KMS-11 (cell line): ENCODE measurements at regions not wholly inside any gene's neighbourhood (a gene's known extent, or its start where the extent isn't known, plus 50 kb on each side); places are given as distances from the start of the nearest gene placed in this dataset.

Experiments
- H2AFZ ChIP-seq: fragments of 200-600 bp; sonication (generic); 2 replicates; pipeline ENCODE4 v1.6.1; 2016; ENCODE audit warnings: antibody characterized with exemption, mixed run types, low read depth
- H3K27ac ChIP-seq: fragments of 200-600 bp; sonication (generic); 2 replicates; pipeline ENCODE4 v1.6.1; 2016; ENCODE audit warnings: mild to moderate bottlenecking, mixed run types
- H3K27me3 ChIP-seq: fragments of 200-600 bp; sonication (generic); 2 replicates; pipeline ENCODE4 v1.6.1; 2017; ENCODE audit warnings: mild to moderate bottlenecking, low read depth, mixed run types, moderate library complexity; ENCODE audit not compliant: insufficient read depth
- H3K36me3 ChIP-seq: fragments of 200-600 bp; sonication (generic); 2 replicates; pipeline ENCODE4 v1.6.1; 2017; ENCODE audit warnings: mild to moderate bottlenecking, mixed run types; ENCODE audit not compliant: insufficient read depth
- H3K4me1 ChIP-seq: fragments of 200-600 bp; sonication (generic); 2 replicates; pipeline ENCODE4 v1.6.1; 2016; ENCODE audit warnings: mild to moderate bottlenecking, low read depth, mixed run types; ENCODE audit not compliant: poor library complexity, severe bottlenecking
- H3K4me2 ChIP-seq: fragments of 200-600 bp; sonication (generic); 2 replicates; pipeline ENCODE4 v1.7.0; 2016; ENCODE audit warnings: mild to moderate bottlenecking, mixed run types
- H3K4me3 ChIP-seq: fragments of 200-600 bp; sonication (generic); IDR thresholded peaks from 2 replicates; pipeline ENCODE4 v1.6.1; 2017; ENCODE audit warnings: low read depth, low read length, mixed read lengths; ENCODE audit not compliant: insufficient read depth
- H3K79me2 ChIP-seq: fragments of 200-600 bp; sonication (generic); 2 replicates; pipeline ENCODE4 v1.6.1; 2016; ENCODE audit warnings: low read depth, mixed run types; ENCODE audit not compliant: insufficient read depth
- H3K9ac ChIP-seq: fragments of 200-600 bp; sonication (generic); 2 replicates; pipeline ENCODE4 v1.6.1; 2016; ENCODE audit warnings: mild to moderate bottlenecking, mixed run types
- H4K20me1 ChIP-seq: fragments of 200-600 bp; sonication (generic); 2 replicates; pipeline ENCODE4 v1.6.1; 2016; ENCODE audit warnings: mild to moderate bottlenecking, mixed run types; ENCODE audit not compliant: insufficient read depth
- TF ChIP-seq, protein P1 (sequence below): fragments of 200-600 bp; sonication (generic); conservative IDR thresholded peaks from 2 replicates; pipeline ENCODE4 v1.6.1; 2017; ENCODE audit warnings: low read depth, mild to moderate bottlenecking, antibody characterized with exemption, low read length, moderate library complexity, mixed read lengths

DNA sequence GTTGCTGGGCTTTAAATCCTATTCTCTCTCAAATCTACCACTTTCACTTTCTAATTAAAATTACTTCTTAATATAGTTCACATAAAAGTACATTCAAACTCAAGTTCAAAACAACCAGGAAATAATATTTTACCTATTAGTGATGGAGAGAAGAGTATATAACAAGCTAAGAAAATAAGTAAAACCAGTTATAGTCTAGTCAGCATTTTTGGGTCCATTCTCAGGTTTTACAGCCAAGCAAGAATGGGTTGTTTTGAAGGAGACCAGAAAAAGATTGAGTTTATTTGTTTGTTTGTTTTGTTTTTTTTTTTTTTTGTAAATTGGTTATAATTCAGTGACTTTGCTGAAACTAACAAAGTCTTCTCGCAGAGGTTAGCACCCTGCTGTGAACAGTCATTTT, 106.3 kb upstream of the PTPRZ1 start:
- no peaks in the 10 kb centered on the region for H3K79me2 ChIP-seq
- H3K4me1 ChIP-seq, result no peaks in the 10 kb centered on the region
- H4K20me1 ChIP-seq, result no peaks in the 10 kb centered on the region
- H2AFZ ChIP-seq, result no peak overlapping the region
- TF ChIP-seq, protein P1, sequence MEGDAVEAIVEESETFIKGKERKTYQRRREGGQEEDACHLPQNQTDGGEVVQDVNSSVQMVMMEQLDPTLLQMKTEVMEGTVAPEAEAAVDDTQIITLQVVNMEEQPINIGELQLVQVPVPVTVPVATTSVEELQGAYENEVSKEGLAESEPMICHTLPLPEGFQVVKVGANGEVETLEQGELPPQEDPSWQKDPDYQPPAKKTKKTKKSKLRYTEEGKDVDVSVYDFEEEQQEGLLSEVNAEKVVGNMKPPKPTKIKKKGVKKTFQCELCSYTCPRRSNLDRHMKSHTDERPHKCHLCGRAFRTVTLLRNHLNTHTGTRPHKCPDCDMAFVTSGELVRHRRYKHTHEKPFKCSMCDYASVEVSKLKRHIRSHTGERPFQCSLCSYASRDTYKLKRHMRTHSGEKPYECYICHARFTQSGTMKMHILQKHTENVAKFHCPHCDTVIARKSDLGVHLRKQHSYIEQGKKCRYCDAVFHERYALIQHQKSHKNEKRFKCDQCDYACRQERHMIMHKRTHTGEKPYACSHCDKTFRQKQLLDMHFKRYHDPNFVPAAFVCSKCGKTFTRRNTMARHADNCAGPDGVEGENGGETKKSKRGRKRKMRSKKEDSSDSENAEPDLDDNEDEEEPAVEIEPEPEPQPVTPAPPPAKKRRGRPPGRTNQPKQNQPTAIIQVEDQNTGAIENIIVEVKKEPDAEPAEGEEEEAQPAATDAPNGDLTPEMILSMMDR, result no peak
- no peaks in the 10 kb centered on the region for H3K27me3 ChIP-seq
- H3K36me3 ChIP-seq, result no peaks in the 10 kb centered on the region
- no peak overlapping the region for H3K4me2 ChIP-seq
- no peak overlapping the region for H3K27ac ChIP-seq
- H3K4me3 ChIP-seq, result no peak overlapping the region
- no peak overlapping the region for H3K9ac ChIP-seq

DNA sequence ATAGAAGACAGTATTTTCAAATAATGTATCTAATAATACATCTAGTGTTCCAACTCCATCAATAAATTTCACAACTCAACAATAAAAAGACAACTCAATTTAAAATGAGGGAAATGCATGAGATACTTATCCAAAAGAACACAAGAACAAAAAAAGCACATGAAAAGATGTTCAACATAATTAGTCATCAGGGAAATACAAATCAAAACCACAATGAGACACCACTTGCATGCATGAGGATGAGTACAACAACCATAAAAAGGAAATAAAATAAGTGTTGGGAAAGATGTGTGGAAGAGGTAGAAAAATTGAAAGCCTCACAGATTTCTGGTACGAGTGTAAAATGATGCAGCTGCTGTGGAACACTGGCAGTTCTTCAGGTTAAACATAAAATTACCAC, 111.6 kb upstream of the PTPRZ1 start:
- Histone ChIP-seq H3K4me2 (no peak overlapping the region), H3K27me3 (no peaks in the 10 kb centered on the region), H3K4me1 (no peaks in the 10 kb centered on the region), H3K79me2 (no peaks in the 10 kb centered on the region), H4K20me1 (no peaks in the 10 kb centered on the region), H3K9ac (no peak overlapping the region), H2AFZ (no peak overlapping the region), H3K27ac (no peak overlapping the region), H3K36me3 (no peaks in the 10 kb centered on the region), H3K4me3 (no peak overlapping the region)
- TF ChIP-seq, protein P1, result no peak

DNA sequence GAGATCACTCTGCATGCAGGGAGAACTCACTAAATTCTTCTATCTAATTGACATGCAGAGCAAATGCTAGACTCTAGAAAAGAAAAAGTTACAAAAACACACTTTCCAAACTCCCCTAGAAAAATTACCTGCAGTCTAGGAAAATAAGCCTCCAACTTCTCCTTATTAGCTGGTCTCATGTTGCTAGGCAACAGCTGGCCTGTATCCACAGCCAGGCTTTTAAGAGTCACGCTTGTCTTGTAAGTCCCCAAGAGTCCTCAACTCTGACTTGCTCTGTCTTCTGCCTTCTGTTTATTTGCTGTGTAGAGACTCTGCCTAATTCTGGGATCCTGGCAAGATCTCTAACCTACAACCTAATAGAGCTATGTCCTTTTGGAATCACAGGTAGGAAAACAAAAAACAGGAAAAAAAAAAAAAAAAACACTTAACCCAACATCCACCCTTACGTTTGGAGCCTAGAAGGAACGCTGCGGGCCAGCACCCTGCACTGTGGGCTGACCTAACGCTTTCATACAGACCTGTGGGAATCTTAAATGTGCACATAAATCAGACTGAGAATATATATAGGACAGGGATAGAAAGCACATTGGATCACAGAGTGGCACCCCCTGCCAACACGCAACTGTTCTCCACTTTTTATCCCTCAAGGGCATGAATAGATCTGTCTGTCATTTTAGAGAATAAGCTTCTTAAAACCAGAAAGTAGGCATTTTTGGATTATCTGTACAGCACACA, 117.0 kb upstream of the PTPRZ1 start:
- H3K4me3 ChIP-seq, result no peak overlapping the region

DNA sequence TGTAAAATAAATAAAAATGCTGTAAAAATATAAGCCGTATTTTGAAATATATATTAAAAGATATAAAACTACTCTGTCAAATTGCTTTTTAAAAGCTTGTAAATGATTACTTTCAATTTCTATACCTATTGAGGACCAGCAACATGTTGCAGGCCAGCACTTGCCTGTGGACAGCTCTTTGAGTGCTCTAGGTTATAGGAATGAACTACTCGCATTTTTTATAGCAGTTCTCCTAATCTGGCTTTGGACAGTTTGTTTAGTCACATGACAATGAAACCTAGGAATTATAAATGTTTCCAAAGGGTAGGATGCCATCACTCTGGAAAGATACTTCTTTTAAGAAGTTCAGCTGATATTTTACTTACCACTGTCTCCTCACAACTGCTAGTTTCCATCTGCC, 117.7 kb upstream of the PTPRZ1 start:
- H2AFZ ChIP-seq, result no peak overlapping the region
- no peaks in the 10 kb centered on the region for H3K4me1 ChIP-seq
- no peak overlapping the region for H3K4me3 ChIP-seq
- H3K27ac ChIP-seq, result no peak overlapping the region
- no peaks in the 10 kb centered on the region for H4K20me1 ChIP-seq
- TF ChIP-seq, protein P1, result no peak
- H3K9ac ChIP-seq, result no peak overlapping the region
- H3K79me2 ChIP-seq, result no peaks in the 10 kb centered on the region
- no peaks in the 10 kb centered on the region for H3K27me3 ChIP-seq
- no peaks in the 10 kb centered on the region for H3K36me3 ChIP-seq
- H3K4me2 ChIP-seq, result no peak overlapping the region

More for the DNA sequence above, 117.0 kb upstream of the PTPRZ1 start:
- H3K27me3 ChIP-seq, result no peaks in the 10 kb centered on the region
- no peaks in the 10 kb centered on the region for H3K36me3 ChIP-seq
- no peaks in the 10 kb centered on the region for H3K4me1 ChIP-seq
- H4K20me1 ChIP-seq, result no peaks in the 10 kb centered on the region
- H3K4me2 ChIP-seq, result no peak overlapping the region
- TF ChIP-seq, protein P1, result no peak
- no peak overlapping the region for H3K9ac ChIP-seq
- no peak overlapping the region for H3K27ac ChIP-seq
- no peak overlapping the region for H2AFZ ChIP-seq
- no peaks in the 10 kb centered on the region for H3K79me2 ChIP-seq
